Femur (tissue), 1 donor: ENCODE measurements at regions not wholly inside any gene's neighbourhood (a gene's known extent, or its start where the extent isn't known, plus 50 kb on each side); places are given as distances from the start of the nearest gene placed in this dataset.
"Not testable (repeated sequence)": the region's sequence is repeated elsewhere in the genome, so short reads cannot be mapped to it uniquely, and the experiment has no call there.

Experiments used
- DNase-seq: peaks from one replicate; pipeline ENCODE4 v3.0.0-alpha.2; 2017

- DNase-seq, result not testable (repeated sequence)
These were observed 197.4 kb downstream of the BANP start for GRCh38 chr16:88148682-88149081.

GRCh38 chr16:88149158-88149603, 197.9 kb downstream of the BANP start:
- not testable (repeated sequence) for DNase-seq

- DNase-seq, result not testable (repeated sequence)
These were observed 198.4 kb downstream of the BANP start for GRCh38 chr16:88149663-88150062.

- DNase-seq, result not testable (repeated sequence)
These were observed 199.4 kb downstream of the BANP start for GRCh38 chr16:88150456-88151128.

- peak; percentile 50 for DNase-seq
These were observed 199.9 kb downstream of the BANP start for GRCh38 chr16:88151129-88151499.

- DNase-seq, result peak; percentile 91
These were observed 200.9 kb downstream of the BANP start for GRCh38 chr16:88151859-88152843.

GRCh38 chr16:88152879-88153278, 201.6 kb downstream of the BANP start:
- peak; percentile 80 for DNase-seq

- not testable (repeated sequence) for DNase-seq
These were observed 202.3 kb downstream of the BANP start for GRCh38 chr16:88153516-88153915.

- not testable (repeated sequence) for DNase-seq
These were observed 203.7 kb downstream of the BANP start for GRCh38 chr16:88154886-88155285.

GRCh38 chr16:88155681-88156080, 204.4 kb downstream of the BANP start:
- DNase-seq, result peak; percentile 4

GRCh38 chr16:88156640-88157283, 205.5 kb downstream of the BANP start:
- peak; percentile 45 for DNase-seq

- peak; percentile 1 for DNase-seq
These were observed 206.5 kb downstream of the BANP start for GRCh38 chr16:88157686-88158085.

- DNase-seq, result peak; percentile 9
These were observed 207.2 kb downstream of the BANP start for GRCh38 chr16:88158256-88159045.

- DNase-seq, result peak; percentile 7
These were observed 208.0 kb downstream of the BANP start for GRCh38 chr16:88159046-88159896.

GRCh38 chr16:88159897-88160335, 208.7 kb downstream of the BANP start:
- DNase-seq, result not testable (repeated sequence)

- peak; percentile 21 for DNase-seq
These were observed 210.0 kb downstream of the BANP start for GRCh38 chr16:88161191-88161590.

- DNase-seq, result peak; percentile 60
These were observed 210.5 kb downstream of the BANP start for GRCh38 chr16:88161623-88162275.

GRCh38 chr16:88162778-88163177, 211.5 kb downstream of the BANP start:
- DNase-seq, result not testable (repeated sequence)

GRCh38 chr16:88164196-88165039, 213.2 kb downstream of the BANP start:
- peak; percentile 16 for DNase-seq
